ENCODE measurements at regions not wholly inside any gene's neighbourhood (a gene's known extent, or its start where the extent isn't known, plus 50 kb on each side); places are given as distances from the start of the nearest gene placed in this dataset.

GRCh38 chr14:85798856-85799255, 268.9 kb downstream of the FLRT2 start:
- DNase-seq = no peak

GRCh38 chr14:85793533-85793932, 263.6 kb downstream of the FLRT2 start:
- no peak for DNase-seq

GRCh38 chr14:85789506-85789905, 259.6 kb downstream of the FLRT2 start:
- no peak for DNase-seq

- DNase-seq = no peak
These were observed 258.7 kb downstream of the FLRT2 start for GRCh38 chr14:85788470-85789233.

GRCh38 chr14:85766295-85766694, 236.4 kb downstream of the FLRT2 start:
- DNase-seq = no peak

GRCh38 chr14:85764822-85765221, 234.9 kb downstream of the FLRT2 start:
- DNase-seq = no peak

GRCh38 chr14:85762526-85762925, 232.6 kb downstream of the FLRT2 start:
- DNase-seq = no peak

GRCh38 chr14:85752175-85752574, 222.2 kb downstream of the FLRT2 start:
- no peak for DNase-seq

GRCh38 chr14:85744573-85744972, 214.6 kb downstream of the FLRT2 start:
- no peak for DNase-seq

GRCh38 chr14:85732031-85732430, 202.1 kb downstream of the FLRT2 start:
- no peak for DNase-seq

- no peak for DNase-seq
These were observed 201.2 kb downstream of the FLRT2 start for GRCh38 chr14:85731186-85731585.

- DNase-seq = no peak
These were observed 198.6 kb downstream of the FLRT2 start for GRCh38 chr14:85728476-85729065.

GRCh38 chr14:85714069-85714468, 184.1 kb downstream of the FLRT2 start:
- DNase-seq = no peak

GRCh38 chr14:85711620-85712019, 181.7 kb downstream of the FLRT2 start:
- no peak for DNase-seq

Measured in NK-92 treated with Interleukin-12 subunit alpha and Interleukin-12 subunit beta, amount 100 ng/mL, for 24 hours (cell line).